DND-41 (cell line): ENCODE measurements at regions not wholly inside any gene's neighbourhood (a gene's known extent, or its start where the extent isn't known, plus 50 kb on each side); places are given as distances from the start of the nearest gene placed in this dataset.

Source experiments
- CTCF ChIP-seq: IDR thresholded peaks from 2 replicates; pipeline ENCODE4 v1.5.1; 2012; ENCODE audit warnings: borderline replicate concordance, low read length, moderate library complexity, mild to moderate bottlenecking; ENCODE audit not compliant: poor library complexity, severe bottlenecking; ENCODE audit errors: extremely low read depth
- EZH2 ChIP-seq: IDR thresholded peaks from 3 replicates; pipeline ENCODE4 v1.6.1; 2012; ENCODE audit warnings: borderline replicate concordance, low read depth, mild to moderate bottlenecking, moderate library complexity, low read length, inconsistent platforms; ENCODE audit not compliant: severe bottlenecking

- no peak for TF ChIP-seq CTCF
- no peak for TF ChIP-seq EZH2
These were observed 671.6 kb downstream of the PLCL1 start for GRCh38 chr2:198476007-198476406.
